GM12873 (cell line): ENCODE measurements at regions not wholly inside any gene's neighbourhood (a gene's known extent, or its start where the extent isn't known, plus 50 kb on each side); places are given as distances from the start of the nearest gene placed in this dataset.

Experiments used
- TF ChIP-seq, protein P1 (sequence below): IDR thresholded peaks from 2 replicates; pipeline ENCODE4 v1.5.1; 2012; ENCODE audit warnings: low read depth, mild to moderate bottlenecking, moderate library complexity, low read length, control low read depth; ENCODE audit not compliant: insufficient read depth; ENCODE audit errors: missing control alignments

DNA sequence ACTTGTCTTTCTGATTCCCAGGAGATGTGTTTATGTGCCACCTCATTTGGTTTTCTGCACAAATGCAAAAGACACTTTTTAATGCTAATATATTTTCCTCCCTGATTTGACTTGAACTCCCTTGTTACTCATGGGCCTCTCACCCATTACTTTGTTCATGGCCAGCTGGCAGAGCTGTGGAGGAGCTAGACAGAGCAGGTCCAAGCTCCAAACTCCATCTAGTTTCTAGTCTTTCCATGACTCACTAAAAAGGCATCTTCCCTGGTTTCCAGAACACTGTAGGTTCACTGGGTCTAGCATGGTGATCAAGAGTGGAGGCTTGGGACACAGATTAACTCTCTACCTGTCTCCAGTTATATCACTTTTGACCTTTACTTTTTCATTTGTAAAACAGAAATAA, 161.0 kb upstream of the SLC28A3 start:
- TF ChIP-seq, protein P1, sequence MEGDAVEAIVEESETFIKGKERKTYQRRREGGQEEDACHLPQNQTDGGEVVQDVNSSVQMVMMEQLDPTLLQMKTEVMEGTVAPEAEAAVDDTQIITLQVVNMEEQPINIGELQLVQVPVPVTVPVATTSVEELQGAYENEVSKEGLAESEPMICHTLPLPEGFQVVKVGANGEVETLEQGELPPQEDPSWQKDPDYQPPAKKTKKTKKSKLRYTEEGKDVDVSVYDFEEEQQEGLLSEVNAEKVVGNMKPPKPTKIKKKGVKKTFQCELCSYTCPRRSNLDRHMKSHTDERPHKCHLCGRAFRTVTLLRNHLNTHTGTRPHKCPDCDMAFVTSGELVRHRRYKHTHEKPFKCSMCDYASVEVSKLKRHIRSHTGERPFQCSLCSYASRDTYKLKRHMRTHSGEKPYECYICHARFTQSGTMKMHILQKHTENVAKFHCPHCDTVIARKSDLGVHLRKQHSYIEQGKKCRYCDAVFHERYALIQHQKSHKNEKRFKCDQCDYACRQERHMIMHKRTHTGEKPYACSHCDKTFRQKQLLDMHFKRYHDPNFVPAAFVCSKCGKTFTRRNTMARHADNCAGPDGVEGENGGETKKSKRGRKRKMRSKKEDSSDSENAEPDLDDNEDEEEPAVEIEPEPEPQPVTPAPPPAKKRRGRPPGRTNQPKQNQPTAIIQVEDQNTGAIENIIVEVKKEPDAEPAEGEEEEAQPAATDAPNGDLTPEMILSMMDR: no peak

GRCh38 chr9:84502066-84502465, 161.5 kb upstream of the SLC28A3 start:
- TF ChIP-seq, protein P1: no peak

GRCh38 chr9:84504360-84504759, 163.8 kb upstream of the SLC28A3 start:
- TF ChIP-seq, protein P1: no peak

- TF ChIP-seq, protein P1: no peak
Observed at GRCh38 chr9:84511651-84512050, 157.9 kb upstream of the NTRK2 start.

DNA sequence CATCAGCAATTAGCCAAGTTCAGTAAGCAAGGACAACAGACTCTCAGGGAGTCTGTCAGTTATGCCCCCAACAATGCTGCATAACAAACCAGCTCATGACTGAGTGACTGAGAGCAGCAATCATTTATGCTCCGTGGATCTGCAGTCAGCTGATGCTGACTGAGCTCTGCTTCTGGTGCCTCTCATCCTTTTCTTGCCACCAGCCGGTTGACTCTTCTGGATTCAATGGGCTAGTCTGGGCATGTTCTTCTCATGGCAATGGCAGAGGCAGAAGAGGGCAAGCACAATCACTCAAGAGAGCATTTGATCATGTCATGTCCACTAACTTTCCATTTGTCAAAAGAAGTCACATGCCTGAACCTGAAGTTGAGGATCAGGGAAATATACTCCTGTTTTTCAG, 157.0 kb upstream of the NTRK2 start:
- TF ChIP-seq, protein P1: no peak

GRCh38 chr9:84513473-84513872, 156.1 kb upstream of the NTRK2 start:
- TF ChIP-seq, protein P1: no peak

DNA sequence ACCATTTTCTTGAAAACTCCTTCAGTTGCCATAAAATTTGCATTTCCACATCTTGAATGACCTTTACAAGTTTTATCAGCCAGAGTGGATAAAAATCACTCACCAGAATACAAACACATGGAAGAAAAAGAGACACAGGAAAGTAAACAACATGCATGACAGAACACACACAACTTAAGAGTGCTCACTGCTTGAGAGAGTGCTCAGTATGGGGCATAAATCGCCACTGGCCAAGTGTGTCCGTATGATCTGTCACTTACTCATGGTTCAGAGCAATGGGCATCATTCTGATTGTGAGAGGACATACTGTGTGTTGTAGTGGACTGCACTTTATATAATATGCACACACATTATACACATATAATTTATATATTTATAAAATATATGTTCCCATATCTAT, 155.6 kb upstream of the NTRK2 start:
- TF ChIP-seq, protein P1: no peak

DNA sequence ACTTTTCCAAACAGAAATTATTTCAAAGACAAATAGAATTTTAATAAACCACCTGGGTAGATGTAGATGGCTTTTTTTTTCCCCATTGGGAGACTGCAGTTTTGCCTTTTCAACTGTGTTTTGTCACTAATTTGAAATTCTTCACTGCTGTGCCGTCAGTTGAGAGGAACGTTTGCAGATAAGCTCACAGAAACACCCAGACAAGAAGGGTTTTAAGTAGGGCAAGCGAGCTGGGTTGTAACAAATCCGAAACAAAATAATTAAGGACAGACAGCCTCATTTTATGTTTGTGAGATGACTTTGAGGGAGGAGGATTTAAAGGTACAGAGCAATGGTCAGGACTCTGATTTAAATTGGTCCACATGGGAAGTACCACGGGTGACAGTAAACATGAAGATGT, 155.1 kb upstream of the NTRK2 start:
- TF ChIP-seq, protein P1: no peak
